ENCODE measurements at regions not wholly inside any gene's neighbourhood (a gene's known extent, or its start where the extent isn't known, plus 50 kb on each side); places are given as distances from the start of the nearest gene placed in this dataset.

DNA sequence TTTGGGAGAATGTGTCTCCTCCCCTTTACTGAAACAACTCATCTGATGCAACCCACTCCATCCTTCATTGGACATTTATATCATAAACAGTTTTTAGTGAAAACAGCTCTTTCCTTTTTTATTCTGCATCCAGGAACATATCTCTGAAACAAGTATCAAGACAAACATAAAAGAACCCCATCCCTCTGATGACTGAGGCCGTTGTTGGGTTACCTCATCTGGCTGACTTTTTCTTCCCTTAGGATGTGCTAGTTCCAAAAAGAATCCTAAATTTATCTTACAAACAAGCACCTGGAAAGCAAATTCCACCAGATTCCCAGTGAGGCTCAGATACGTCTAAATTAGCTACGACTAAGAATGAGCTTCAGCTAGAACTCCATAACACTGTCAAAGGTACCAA, 483.7 kb upstream of the INTU start:
- no peak for DNase-seq (ENCODE audit: low read depth in 2 of 2)

DNA sequence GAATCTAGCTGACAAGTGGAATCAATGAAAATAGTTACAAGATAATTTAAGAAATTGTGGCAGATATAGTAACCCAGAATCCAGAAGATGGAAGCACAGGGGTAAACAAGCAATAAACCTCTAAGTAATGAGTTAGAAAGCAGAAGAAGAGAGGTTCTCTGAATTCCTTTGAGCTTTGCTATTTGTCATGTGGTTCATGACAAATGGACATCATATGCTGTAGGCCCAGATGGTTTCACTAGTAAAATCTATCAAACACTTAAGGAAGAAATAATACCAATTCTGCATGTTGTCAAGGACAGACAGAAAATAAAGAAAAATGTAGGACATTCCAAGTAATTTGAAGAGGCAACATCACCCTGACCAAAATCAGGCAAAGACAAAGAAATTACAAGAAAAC, 480.8 kb upstream of the INTU start:
- no peak for DNase-seq (ENCODE audit: low read depth in 2 of 2)

- no peak for DNase-seq (ENCODE audit: low read depth in 2 of 2)
Observed at GRCh38 chr4:127155116-127155515, 477.6 kb upstream of the INTU start.

GRCh38 chr4:127155555-127155954, 477.2 kb upstream of the INTU start:
- no peak for DNase-seq (ENCODE audit: low read depth in 2 of 2)

DNA sequence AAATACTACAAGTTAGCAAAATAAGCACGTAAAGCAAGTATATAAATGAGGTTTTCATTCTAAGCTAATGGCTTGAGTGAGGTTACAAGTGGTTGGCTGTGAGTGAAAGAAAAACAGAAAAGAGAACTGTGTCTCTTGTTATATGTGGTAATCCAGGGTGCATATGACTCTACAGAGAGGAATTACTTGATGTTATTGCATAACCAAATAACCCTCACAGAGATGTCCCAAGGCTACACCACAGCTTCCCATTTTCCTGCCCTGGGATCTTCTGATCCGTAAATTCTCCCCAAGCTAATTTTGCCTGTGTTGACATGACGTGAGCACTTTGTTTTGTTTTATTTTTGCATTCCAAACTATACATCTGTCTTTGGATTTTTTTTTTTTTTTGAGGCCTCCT, 470.0 kb upstream of the INTU start:
- no peak for DNase-seq (ENCODE audit: low read depth in 2 of 2)

- no peak for DNase-seq (ENCODE audit: low read depth in 2 of 2)
Observed at GRCh38 chr4:127165971-127166370, 466.8 kb upstream of the INTU start.

GRCh38 chr4:127174201-127174600, 458.6 kb upstream of the INTU start:
- no peak for DNase-seq (ENCODE audit: low read depth in 2 of 2)

GRCh38 chr4:127174616-127175015, 458.1 kb upstream of the INTU start:
- DNase-seq (ENCODE audit: low read depth in 2 of 2) = no peak

DNA sequence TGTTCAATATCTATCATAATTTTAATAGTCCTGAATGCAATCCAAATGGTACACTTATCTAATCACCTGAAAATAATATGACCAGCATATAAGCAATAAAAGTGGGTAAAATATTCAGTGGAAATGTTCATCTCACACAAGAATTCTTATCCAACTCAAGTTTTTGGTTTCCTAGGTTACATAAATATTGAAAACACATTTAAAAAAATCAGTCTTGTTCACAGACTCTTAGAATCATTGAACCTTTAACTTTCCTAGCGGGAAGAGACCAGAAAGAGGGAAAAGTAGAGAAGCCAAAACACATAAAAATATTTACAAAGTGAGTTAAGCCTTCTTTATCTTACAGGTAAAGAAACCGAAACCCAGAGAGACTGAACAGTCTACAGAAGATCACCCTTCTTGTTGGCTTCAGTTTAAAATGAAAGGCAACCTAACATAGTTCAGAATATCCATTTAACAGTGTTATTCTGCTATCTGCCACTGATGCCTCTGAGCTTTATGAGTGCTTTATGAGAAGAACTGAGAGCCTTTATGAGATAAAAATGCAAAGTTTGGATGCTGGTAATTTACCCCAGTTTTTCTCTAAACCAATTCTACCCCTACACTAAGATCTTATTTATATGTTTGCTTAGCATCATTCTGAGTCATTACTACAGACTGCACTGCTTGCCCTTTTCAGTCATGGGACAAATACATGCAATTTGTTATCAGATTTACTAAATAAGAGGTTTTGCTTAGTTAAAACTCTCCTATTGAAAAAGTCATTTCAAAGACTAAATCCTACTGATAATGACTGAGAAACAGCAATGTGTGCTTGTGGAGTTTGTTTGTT, 453.3 kb upstream of the INTU start:
- DNase-seq (ENCODE audit: low read depth in 2 of 2) = no peak

DNA sequence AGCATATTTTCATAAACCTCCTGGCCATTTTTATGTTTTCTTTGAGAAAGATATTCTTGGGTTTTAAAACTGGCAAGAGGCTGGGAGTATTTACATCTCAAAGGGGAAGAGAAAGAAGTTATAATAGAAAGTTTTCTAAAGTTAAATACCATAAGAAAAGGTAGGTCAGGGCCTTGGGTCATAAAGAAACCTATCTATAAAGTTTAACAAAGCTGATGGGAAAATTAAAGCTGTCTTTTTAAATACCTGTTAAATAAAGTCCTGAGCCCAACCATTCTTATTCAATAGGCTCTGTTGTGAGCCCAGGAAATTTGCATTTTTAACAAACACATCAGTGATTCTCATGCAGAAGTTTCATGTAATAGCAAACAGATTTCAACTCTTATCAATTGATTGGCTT, 451.8 kb upstream of the INTU start:
- DNase-seq (ENCODE audit: low read depth in 2 of 2) = no peak

- DNase-seq (ENCODE audit: low read depth in 2 of 2) = no peak
Observed at GRCh38 chr4:127182687-127183086, 450.1 kb upstream of the INTU start.

DNA sequence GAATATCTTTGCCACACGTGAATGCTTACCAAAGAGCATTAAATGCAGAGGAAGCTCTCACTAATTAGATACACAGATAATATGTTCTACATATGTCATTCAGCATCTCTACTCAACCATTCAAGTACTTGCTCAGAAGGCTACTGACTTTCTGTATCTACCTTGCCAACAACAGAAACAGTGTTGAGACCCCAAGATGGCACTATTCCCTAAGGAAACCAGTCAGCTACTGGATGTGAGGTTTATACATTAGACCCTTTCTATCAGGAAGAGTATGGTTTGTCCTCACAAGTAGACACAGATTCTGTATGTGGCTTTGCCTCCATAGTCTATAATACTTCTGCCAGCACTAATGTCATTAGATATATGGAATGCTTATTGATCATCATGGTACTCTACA, 443.9 kb upstream of the INTU start:
- DNase-seq (ENCODE audit: low read depth in 2 of 2) = no peak

DNA sequence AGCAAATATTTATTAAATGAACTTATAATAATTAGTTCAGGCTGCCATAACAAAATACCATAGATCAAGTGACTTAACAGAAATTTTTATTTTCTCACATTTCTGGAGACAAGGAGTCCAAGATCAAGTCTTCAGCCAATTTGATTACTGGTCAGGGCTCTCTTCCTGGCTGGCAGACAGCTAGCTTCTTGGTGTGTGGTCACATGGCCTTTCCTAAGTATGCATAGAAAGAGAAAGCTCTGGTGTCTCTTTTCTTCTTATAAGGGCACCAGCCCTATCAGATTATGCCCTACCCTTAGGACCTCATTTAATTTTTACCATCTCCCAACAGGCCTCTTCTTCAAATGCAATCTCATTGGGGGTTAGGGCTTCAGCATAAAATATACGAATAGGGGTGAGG, 438.5 kb upstream of the INTU start:
- DNase-seq (ENCODE audit: low read depth in 2 of 2) = no peak

- DNase-seq (ENCODE audit: low read depth in 2 of 2) = no peak
Observed at GRCh38 chr4:127196655-127197352, 436.0 kb upstream of the INTU start.

DNA sequence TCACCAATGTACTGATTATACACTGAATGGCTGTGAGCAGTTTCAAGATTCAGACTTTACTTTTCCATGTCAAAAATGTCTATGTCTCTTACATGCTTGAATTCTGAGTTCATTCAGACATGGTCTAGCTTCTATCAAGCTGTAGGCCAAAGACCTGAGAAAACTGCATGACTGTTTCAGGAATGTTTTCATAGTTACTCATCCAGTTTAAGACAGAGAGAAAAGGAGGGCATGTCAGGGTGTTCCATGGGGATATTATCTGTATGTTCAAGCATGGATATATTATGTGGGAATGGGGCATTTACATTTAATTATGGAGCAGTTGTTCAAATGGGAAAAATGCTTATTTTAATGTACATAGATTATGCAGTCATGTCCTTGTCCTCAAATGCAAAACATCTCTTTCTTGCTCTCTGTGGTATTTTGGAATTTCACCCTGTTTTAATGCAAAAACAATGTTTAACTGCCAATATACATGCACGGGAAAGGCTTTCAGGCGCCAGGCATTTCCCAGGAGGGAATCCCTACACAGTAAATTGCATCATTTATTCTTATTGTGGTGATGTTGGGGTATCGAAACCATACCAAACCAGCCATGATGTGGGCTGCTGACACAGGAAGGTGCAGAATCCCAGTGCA, 429.1 kb upstream of the INTU start:
- DNase-seq (ENCODE audit: low read depth in 2 of 2) = no peak

- DNase-seq (ENCODE audit: low read depth in 2 of 2) = no peak
Observed at GRCh38 chr4:127204322-127204721, 428.4 kb upstream of the INTU start.

DNA sequence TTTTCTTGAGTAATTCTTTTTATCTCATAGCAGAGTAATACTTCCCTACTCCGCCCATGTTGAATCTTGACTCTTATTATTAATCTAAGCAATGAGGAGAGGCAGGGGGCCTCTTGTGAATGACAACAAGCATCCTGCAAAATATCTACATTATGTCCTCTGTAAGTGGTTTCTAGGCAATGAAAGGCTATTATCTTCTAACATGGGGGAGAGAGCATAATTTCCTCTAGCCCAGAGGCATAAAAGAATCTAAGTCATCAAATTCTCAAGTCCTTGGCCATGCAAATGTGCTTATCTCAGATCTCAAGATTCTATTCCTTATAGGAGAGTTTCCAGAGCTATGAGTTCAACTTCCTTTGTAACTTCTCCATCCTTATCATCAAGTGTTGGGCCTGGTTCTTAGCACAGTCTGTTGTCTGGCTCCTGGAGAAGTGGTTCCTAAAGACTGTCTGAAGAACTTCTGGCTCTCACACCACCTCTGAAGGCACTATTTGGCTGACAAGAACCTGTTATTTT, 423.1 kb upstream of the INTU start:
- DNase-seq (ENCODE audit: low read depth in 2 of 2) = no peak

- DNase-seq (ENCODE audit: low read depth in 2 of 2) = no peak
Observed at GRCh38 chr4:127210893-127211649, 421.7 kb upstream of the INTU start.

DNA sequence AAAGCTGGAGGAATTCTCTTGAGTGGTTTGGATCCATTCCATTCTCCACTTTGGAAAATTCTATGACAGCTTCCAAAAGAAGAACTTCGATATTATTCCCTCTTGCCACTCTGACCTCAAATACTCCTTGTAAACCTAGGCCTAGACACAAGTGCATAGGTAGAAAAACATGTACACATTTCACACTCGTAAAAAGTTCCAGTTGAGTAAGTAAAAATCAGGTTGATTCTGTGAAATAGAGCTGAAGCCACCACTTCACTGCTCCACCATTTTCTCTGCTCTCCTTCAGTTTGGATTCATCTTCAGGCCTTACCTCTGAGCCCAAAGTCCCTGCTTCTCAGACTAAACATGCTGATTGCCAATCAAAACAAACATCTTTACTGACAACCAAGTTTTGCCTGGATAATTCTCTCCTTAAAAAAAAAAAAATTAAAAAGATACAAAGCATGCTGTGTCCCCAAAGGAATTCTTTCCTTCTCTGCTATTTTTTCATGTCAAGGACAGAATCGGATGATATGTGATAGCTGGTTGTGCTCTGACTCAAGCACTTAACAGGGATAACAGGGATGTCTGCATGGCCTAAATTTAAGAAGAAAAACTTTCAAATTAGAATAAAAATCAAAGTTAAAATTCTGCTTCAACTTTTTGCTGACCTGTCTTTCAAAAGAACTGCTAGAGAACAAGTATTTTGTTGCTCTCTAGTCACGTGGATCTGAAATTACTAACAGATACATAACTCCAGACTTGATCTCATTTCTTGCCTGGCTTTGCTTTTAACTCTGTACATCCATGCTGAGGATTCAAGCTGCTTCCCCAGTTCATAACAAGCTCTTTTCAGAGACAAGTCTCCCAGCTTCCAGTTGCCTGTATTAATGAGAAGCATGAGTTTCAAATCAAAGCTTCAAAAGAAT, 420.9 kb upstream of the INTU start:
- no peak for DNase-seq (ENCODE audit: low read depth in 2 of 2)

- no peak for DNase-seq (ENCODE audit: low read depth in 2 of 2)
Observed at GRCh38 chr4:127212701-127213100, 420.1 kb upstream of the INTU start.

DNA sequence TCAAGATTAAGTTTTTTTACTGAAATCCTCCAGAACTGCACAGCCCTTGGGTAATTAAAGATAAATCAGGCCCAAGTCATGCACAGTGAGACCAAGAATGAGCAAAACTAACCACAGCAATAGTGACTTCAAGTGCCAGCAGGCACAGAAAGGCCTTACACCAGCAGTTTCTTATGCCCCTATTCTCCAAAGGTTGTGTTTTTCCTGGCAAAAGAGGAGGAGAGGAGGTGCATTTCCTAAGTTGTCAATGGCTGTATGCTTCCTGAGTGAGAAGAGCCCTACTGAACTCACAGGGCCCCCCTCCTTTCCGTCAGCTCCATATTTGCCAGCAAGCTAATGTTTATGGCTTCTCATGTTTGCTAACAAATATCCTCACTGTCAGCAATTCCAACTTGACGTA, 418.7 kb upstream of the INTU start:
- DNase-seq (ENCODE audit: low read depth in 2 of 2) = no peak

Measured in stimulated activated CD8-positive, alpha-beta memory T cell treated with anti-CD3 and anti-CD28 coated beads, Interleukin-15, amount 100 ng/mL, for 48 hours (primary cell).